ENCODE measurements at regions not wholly inside any gene's neighbourhood (a gene's known extent, or its start where the extent isn't known, plus 50 kb on each side); places are given as distances from the start of the nearest gene placed in this dataset.
A peak's percentile ranks its signal among the peaks of the same experiment; 100 is the strongest.
"Not testable (repeated sequence)": the region's sequence is repeated elsewhere in the genome, so short reads cannot be mapped to it uniquely, and the experiment has no call there.

GRCh38 chr5:135735831-135736230 is 98.6 kb upstream of the SLC25A48 start:
- Mint-ChIP-seq H3K9me3 (ENCODE audit: unreplicated experiment) (no peaks in the 10 kb centered on the region), H3K4me3 (ENCODE audit: unreplicated experiment) (no peak overlapping the region), H3K4me1 (ENCODE audit: insufficient read depth, unreplicated experiment) (peaks cover 5% of the 10 kb centered on the region), H3K36me3 (ENCODE audit: insufficient read depth, unreplicated experiment) (no peaks in the 10 kb centered on the region), H3K27ac (ENCODE audit: low read depth, unreplicated experiment) (no peak overlapping the region), H3K27me3 (ENCODE audit: insufficient read depth, unreplicated experiment) (peaks cover 22% of the 10 kb centered on the region)
- ChIA-PET POLR2A (interaction anchor here (0.7 kb wide), 1 partner anchor 32 kb away, joined by 3 read pairs; no protein-coding TSS in a partner anchor), CTCF (interaction anchor here (0.6 to 9.5 kb wide), 3 partner anchors 171 to 514 kb away, joined by 3 to 476 read pairs (median 4); no protein-coding TSS in a partner anchor)
- TF ChIP-seq, protein P1, sequence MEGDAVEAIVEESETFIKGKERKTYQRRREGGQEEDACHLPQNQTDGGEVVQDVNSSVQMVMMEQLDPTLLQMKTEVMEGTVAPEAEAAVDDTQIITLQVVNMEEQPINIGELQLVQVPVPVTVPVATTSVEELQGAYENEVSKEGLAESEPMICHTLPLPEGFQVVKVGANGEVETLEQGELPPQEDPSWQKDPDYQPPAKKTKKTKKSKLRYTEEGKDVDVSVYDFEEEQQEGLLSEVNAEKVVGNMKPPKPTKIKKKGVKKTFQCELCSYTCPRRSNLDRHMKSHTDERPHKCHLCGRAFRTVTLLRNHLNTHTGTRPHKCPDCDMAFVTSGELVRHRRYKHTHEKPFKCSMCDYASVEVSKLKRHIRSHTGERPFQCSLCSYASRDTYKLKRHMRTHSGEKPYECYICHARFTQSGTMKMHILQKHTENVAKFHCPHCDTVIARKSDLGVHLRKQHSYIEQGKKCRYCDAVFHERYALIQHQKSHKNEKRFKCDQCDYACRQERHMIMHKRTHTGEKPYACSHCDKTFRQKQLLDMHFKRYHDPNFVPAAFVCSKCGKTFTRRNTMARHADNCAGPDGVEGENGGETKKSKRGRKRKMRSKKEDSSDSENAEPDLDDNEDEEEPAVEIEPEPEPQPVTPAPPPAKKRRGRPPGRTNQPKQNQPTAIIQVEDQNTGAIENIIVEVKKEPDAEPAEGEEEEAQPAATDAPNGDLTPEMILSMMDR (IDR thresholded peaks at IDR 0.05; ENCODE audit: unreplicated experiment) = no peak
- no peak for DNase-seq (ENCODE audit: unreplicated experiment)
- no TSS peak for BruUV-seq (replicated peaks)
- intact Hi-C loops (cut with micrococcal nuclease) = no loop called here

DNA sequence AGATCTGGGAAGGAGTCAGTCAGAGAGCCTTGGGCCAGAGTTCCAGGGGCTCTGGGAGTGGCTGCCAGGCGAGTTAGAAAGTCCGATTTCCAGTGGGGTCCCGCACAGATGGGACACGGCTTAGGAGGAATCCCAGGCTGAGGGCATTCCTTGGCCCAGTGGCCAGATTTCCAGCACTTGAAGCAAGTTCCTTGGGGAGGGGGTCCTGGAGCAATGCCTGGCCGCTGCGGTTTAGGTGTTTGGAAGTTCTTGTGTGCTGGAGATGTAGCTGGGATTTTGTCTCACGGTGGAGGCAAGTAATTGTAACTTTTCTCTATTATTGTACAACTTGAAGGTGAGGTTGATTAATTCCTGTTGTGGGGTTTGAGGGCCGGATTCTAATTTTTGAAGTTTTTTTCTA is 99.5 kb upstream of the SLC25A48 start:
- ChIA-PET POLR2A (interaction anchor here (0.7 kb wide), 1 partner anchor 31 kb away, joined by 3 read pairs; no protein-coding TSS in a partner anchor), CTCF (interaction anchor here (0.6 to 9.5 kb wide), 4 partner anchors 171 to 192 kb away, joined by 4 to 476 read pairs (median 4); no protein-coding TSS in a partner anchor)
- H3K36me3 Mint-ChIP-seq (ENCODE audit: insufficient read depth, unreplicated experiment); DNase-seq (ENCODE audit: unreplicated experiment); H3K4me3 Mint-ChIP-seq (ENCODE audit: unreplicated experiment); H3K27ac Mint-ChIP-seq (ENCODE audit: low read depth, unreplicated experiment); intact Hi-C loops (cut with micrococcal nuclease); H3K4me1 Mint-ChIP-seq (ENCODE audit: insufficient read depth, unreplicated experiment); H3K9me3 Mint-ChIP-seq (ENCODE audit: unreplicated experiment); BruUV-seq (replicated peaks): not testable (repeated sequence)
- H3K27me3 Mint-ChIP-seq (ENCODE audit: insufficient read depth, unreplicated experiment) = peaks cover 22% of the 10 kb centered on the region

DNA sequence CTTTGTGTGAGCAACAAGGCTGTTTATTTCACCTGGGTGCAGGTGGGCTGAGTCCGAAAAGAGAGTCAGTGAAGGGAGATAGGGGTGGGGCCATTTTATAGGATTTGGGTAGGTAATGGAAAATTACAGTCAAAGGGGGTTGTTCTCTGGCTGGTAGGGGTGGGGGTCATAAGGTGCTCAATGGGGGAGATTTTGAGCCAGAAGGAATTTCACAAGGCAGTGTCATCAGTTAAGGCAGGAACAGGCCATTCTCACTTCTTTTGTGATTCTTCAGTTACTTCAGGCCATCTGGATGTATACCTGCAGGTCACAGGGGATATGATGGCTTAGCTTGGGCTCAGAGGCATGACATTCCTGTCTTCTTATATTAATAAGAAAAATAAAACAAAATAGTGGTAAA is 103.4 kb upstream of the SLC25A48 start:
- H3K4me1 Mint-ChIP-seq (ENCODE audit: insufficient read depth, unreplicated experiment); H3K9me3 Mint-ChIP-seq (ENCODE audit: unreplicated experiment); DNase-seq (ENCODE audit: unreplicated experiment); H3K27ac Mint-ChIP-seq (ENCODE audit: low read depth, unreplicated experiment); BruUV-seq (replicated peaks); H3K27me3 Mint-ChIP-seq (ENCODE audit: insufficient read depth, unreplicated experiment); H3K4me3 Mint-ChIP-seq (ENCODE audit: unreplicated experiment); H3K36me3 Mint-ChIP-seq (ENCODE audit: insufficient read depth, unreplicated experiment); intact Hi-C loops (cut with micrococcal nuclease): not testable (repeated sequence)
- CTCF ChIA-PET = interaction anchor here (0.7 to 9.5 kb wide), 8 partner anchors 8 to 276 kb away, joined by 3 to 476 read pairs (median 28); no protein-coding TSS in a partner anchor
- POLR2A ChIA-PET = interaction anchor here (1.7 kb wide), 1 partner anchor 81 kb away, joined by 4 read pairs; no protein-coding TSS in a partner anchor

DNA sequence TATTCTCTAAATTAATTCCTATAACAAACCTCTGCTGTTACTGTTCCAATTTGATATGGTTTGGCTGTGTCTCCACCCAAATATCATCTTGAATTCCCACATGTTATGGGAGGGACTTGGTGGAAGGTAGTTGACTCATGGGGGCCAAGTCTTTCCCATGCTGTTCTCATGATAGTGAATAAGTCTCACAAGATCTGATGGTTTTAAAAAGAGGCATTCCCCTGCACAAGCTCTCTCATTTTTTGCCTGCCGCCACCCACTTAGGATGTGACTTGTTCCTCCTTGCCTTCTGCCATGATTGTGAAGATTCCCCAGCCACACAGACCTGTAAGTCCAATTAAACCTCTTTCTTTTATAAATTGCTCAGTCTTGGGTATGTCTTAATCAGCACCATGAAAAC is 104.3 kb upstream of the SLC25A48 start:
- H3K27ac Mint-ChIP-seq (ENCODE audit: low read depth, unreplicated experiment); H3K4me3 Mint-ChIP-seq (ENCODE audit: unreplicated experiment); DNase-seq (ENCODE audit: unreplicated experiment); H3K9me3 Mint-ChIP-seq (ENCODE audit: unreplicated experiment); H3K36me3 Mint-ChIP-seq (ENCODE audit: insufficient read depth, unreplicated experiment); intact Hi-C loops (cut with micrococcal nuclease); BruUV-seq (replicated peaks); H3K4me1 Mint-ChIP-seq (ENCODE audit: insufficient read depth, unreplicated experiment); H3K27me3 Mint-ChIP-seq (ENCODE audit: insufficient read depth, unreplicated experiment): not testable (repeated sequence)
- CTCF ChIA-PET = interaction anchor here (0.6 to 9.5 kb wide), 40 partner anchors 8 to 298 kb away, joined by 3 to 476 read pairs (median 6); partner anchors contain the start of gene TGFBI
- POLR2A ChIA-PET = interaction anchor here (0.8 to 2.9 kb wide), 5 partner anchors 9 to 171 kb away, joined by 3 to 19 read pairs (median 8); no protein-coding TSS in a partner anchor

DNA sequence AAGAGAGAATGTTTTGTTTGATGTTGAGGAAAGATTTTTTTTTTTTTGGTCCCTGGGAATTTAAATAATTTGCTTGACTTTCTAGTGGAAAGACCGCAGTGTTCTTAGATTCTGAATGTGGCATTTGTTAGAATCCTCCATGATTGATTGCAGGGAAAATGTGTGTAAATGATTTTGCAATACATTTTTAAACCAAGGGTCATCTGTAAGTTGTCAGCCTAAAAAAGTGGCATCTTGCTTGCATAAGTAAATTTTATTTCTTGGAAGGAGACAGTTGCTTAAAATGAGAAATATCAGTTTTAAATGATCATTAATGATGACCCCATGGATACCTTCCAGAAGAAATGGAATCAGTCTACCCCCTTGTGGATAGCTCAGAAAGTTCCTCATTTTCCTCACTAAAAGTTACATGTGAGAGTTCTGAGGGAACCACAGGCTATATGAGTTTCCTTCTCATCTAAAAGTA is 105.1 kb upstream of the SLC25A48 start:
- Mint-ChIP-seq H3K4me3 (ENCODE audit: unreplicated experiment) (no peak overlapping the region), H3K4me1 (ENCODE audit: insufficient read depth, unreplicated experiment) (no peaks in the 10 kb centered on the region), H3K27ac (ENCODE audit: low read depth, unreplicated experiment) (no peak overlapping the region), H3K36me3 (ENCODE audit: insufficient read depth, unreplicated experiment) (no peaks in the 10 kb centered on the region), H3K27me3 (ENCODE audit: insufficient read depth, unreplicated experiment) (no peaks in the 10 kb centered on the region), H3K9me3 (ENCODE audit: unreplicated experiment) (no peaks in the 10 kb centered on the region)
- no TSS peak for BruUV-seq (replicated peaks)
- TF ChIP-seq, protein P1 (IDR thresholded peaks at IDR 0.05; ENCODE audit: unreplicated experiment) = peak; percentile 53
- ChIA-PET CTCF (interaction anchor here (0.5 to 9.5 kb wide), 64 partner anchors 7 to 812 kb away, joined by 3 to 476 read pairs (median 4); partner anchors contain the start of gene CXCL14), POLR2A (interaction anchor here (0.6 to 2.9 kb wide), 13 partner anchors 10 to 468 kb away, joined by 3 to 19 read pairs (median 4); no protein-coding TSS in a partner anchor)
- intact Hi-C loops (cut with micrococcal nuclease) = loop anchor here (1.0 kb wide), 4 partner anchors 101 to 263 kb away; no protein-coding TSS in a partner anchor
- peak; percentile 48 for DNase-seq (ENCODE audit: unreplicated experiment)
